ENCODE measurements at regions not wholly inside any gene's neighbourhood (a gene's known extent, or its start where the extent isn't known, plus 50 kb on each side); places are given as distances from the start of the nearest gene placed in this dataset.

DNA sequence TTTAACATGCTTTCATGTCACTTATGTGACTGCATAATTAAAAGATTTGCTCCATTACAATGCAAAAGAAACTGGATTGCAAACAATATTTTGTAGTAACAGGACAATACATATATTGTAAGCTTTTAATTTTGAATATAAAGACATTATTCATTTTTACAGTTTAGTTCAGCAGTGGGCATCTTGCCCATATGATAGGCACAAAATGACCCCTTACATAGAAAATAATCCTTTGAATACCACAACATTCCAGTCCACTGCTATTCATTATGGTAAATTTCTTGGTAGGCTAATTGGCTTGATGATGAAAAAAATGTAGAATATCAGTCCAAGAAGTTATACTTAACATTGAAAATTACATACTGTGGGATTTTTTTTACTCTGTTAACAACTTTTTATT, 74.1 kb upstream of the LAMA2 start:
- H3K4me2 ChIP-seq (ENCODE audit: low read length): no peak overlapping the region
- H2BK5ac ChIP-seq (ENCODE audit: low read depth, low read length, poor library complexity): no peak overlapping the region
- H2BK120ac ChIP-seq (ENCODE audit: insufficient read depth, low read length, poor library complexity): no peak overlapping the region
- H3K9me3 ChIP-seq (ENCODE audit: insufficient read depth, low read depth, low read length): no peaks in the 10 kb centered on the region
- H3K14ac ChIP-seq (ENCODE audit: low read length): no peak overlapping the region
- H3K36me3 ChIP-seq (ENCODE audit: control insufficient read depth in 1 of 2, insufficient read depth in 2 of 2, low read length in 2 of 2): no peaks in the 10 kb centered on the region
- H3K9ac ChIP-seq (ENCODE audit: low read length): no peak overlapping the region
- no peak overlapping the region for H2AFZ ChIP-seq (ENCODE audit: insufficient read depth, low read length, poor library complexity)
- H4K91ac ChIP-seq (ENCODE audit: low read depth, low read length): no peak overlapping the region
- H3K18ac ChIP-seq (ENCODE audit: low read length): no peak overlapping the region
- H3K23ac ChIP-seq (ENCODE audit: low read length): no peak overlapping the region
- H3K4me1 ChIP-seq (ENCODE audit: control insufficient read depth in 1 of 2, insufficient read depth in 2 of 2, low read length in 2 of 2): no peaks in the 10 kb centered on the region
- H4K12ac ChIP-seq (ENCODE audit: low read depth, low read length): no peak overlapping the region
- no peaks in the 10 kb centered on the region for H3K27me3 ChIP-seq (ENCODE audit: insufficient read depth, low read length)
- no peak overlapping the region for H3K27ac ChIP-seq (ENCODE audit: low read depth, low read length)
- no peak overlapping the region for H3K4ac ChIP-seq (ENCODE audit: low read depth, low read length)
- no peak overlapping the region for H4K8ac ChIP-seq (ENCODE audit: low read depth, low read length)
- no peak overlapping the region for H3K4me3 ChIP-seq (ENCODE audit: low read depth, low read length)
- no peak overlapping the region for H2BK12ac ChIP-seq (ENCODE audit: low read length)
- H2AK5ac ChIP-seq (ENCODE audit: low read length): no peak overlapping the region
- H3K79me2 ChIP-seq (ENCODE audit: control insufficient read depth, insufficient read depth, low read length, poor library complexity): no peaks in the 10 kb centered on the region
- H3K79me1 ChIP-seq (ENCODE audit: low read length): no peaks in the 10 kb centered on the region
- DNase-seq: no peak

GRCh38 chr6:128807577-128807976, 75.4 kb upstream of the LAMA2 start:
- Histone ChIP-seq H4K8ac (ENCODE audit: low read depth, low read length) (no peak overlapping the region), H4K12ac (ENCODE audit: low read depth, low read length) (no peak overlapping the region), H2AFZ (ENCODE audit: insufficient read depth, low read length, poor library complexity) (no peak overlapping the region), H3K9me3 (ENCODE audit: insufficient read depth, low read depth, low read length) (no peaks in the 10 kb centered on the region), H3K27me3 (ENCODE audit: insufficient read depth, low read length) (no peaks in the 10 kb centered on the region), H3K36me3 (ENCODE audit: control insufficient read depth in 1 of 2, insufficient read depth in 2 of 2, low read length in 2 of 2) (no peaks in the 10 kb centered on the region), H3K4me1 (ENCODE audit: control insufficient read depth in 1 of 2, insufficient read depth in 2 of 2, low read length in 2 of 2) (no peaks in the 10 kb centered on the region), H2AK5ac (ENCODE audit: low read length) (no peak overlapping the region), H3K18ac (ENCODE audit: low read length) (no peak overlapping the region), H3K4ac (ENCODE audit: low read depth, low read length) (no peak overlapping the region), H4K91ac (ENCODE audit: low read depth, low read length) (no peak overlapping the region), H3K4me2 (ENCODE audit: low read length) (no peak overlapping the region), H3K79me1 (ENCODE audit: low read length) (no peaks in the 10 kb centered on the region), H2BK12ac (ENCODE audit: low read length) (no peak overlapping the region), H3K4me3 (ENCODE audit: low read depth, low read length) (no peak overlapping the region), H3K14ac (ENCODE audit: low read length) (no peak overlapping the region), H3K23ac (ENCODE audit: low read length) (no peak overlapping the region), H3K79me2 (ENCODE audit: control insufficient read depth, insufficient read depth, low read length, poor library complexity) (no peaks in the 10 kb centered on the region), H2BK5ac (ENCODE audit: low read depth, low read length, poor library complexity) (no peak overlapping the region), H3K27ac (ENCODE audit: low read depth, low read length) (no peak overlapping the region), H3K9ac (ENCODE audit: low read length) (no peak overlapping the region), H2BK120ac (ENCODE audit: insufficient read depth, low read length, poor library complexity) (no peak overlapping the region)
- WGBS (ENCODE audit: extremely low coverage, insufficient coverage, insufficient read length): no CpG with 5 or more reads among the region's 2 CpGs
- peak in 1 of 2 donors; percentile 52 for DNase-seq

DNA sequence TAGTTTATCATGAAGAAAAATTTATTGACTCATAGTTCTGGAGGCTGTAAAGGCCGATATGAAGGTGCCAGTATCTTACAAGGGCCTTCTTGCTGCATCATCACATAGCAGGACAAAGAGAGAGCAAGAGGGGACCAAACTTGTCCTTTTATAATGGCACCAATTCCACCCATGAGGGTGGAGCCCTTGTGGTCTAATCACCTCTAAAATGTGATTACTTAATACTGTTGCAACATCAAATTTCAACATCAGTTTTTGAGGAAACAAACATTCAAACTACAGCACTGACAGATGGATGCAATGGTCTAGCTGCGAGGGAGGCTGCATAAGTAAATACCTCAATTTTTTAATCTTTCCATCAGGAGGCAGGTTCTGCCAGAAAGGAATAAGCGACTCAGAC, 76.7 kb upstream of the LAMA2 start:
- no peak overlapping the region for H2BK5ac ChIP-seq (ENCODE audit: low read depth, low read length, poor library complexity)
- no peaks in the 10 kb centered on the region for H3K4me1 ChIP-seq (ENCODE audit: control insufficient read depth in 1 of 2, insufficient read depth in 2 of 2, low read length in 2 of 2)
- H3K27ac ChIP-seq (ENCODE audit: low read depth, low read length): no peak overlapping the region
- no peaks in the 10 kb centered on the region for H3K9me3 ChIP-seq (ENCODE audit: insufficient read depth, low read depth, low read length)
- peak; percentile 85 to 98 for DNase-seq
- H3K79me1 ChIP-seq (ENCODE audit: low read length): no peaks in the 10 kb centered on the region
- no peak overlapping the region for H3K23ac ChIP-seq (ENCODE audit: low read length)
- no peak overlapping the region for H3K18ac ChIP-seq (ENCODE audit: low read length)
- H3K27me3 ChIP-seq (ENCODE audit: insufficient read depth, low read length): no peaks in the 10 kb centered on the region
- H2AFZ ChIP-seq (ENCODE audit: insufficient read depth, low read length, poor library complexity): no peak overlapping the region
- H2BK120ac ChIP-seq (ENCODE audit: insufficient read depth, low read length, poor library complexity): no peak overlapping the region
- no peak overlapping the region for H3K9ac ChIP-seq (ENCODE audit: low read length)
- H3K14ac ChIP-seq (ENCODE audit: low read length): no peak overlapping the region
- no peak overlapping the region for H3K4ac ChIP-seq (ENCODE audit: low read depth, low read length)
- H2AK5ac ChIP-seq (ENCODE audit: low read length): no peak overlapping the region
- no peak overlapping the region for H2BK12ac ChIP-seq (ENCODE audit: low read length)
- H4K8ac ChIP-seq (ENCODE audit: low read depth, low read length): no peak overlapping the region
- H3K4me3 ChIP-seq (ENCODE audit: low read depth, low read length): no peak overlapping the region
- no peak overlapping the region for H4K12ac ChIP-seq (ENCODE audit: low read depth, low read length)
- H3K36me3 ChIP-seq (ENCODE audit: control insufficient read depth in 1 of 2, insufficient read depth in 2 of 2, low read length in 2 of 2): no peaks in the 10 kb centered on the region
- H3K79me2 ChIP-seq (ENCODE audit: control insufficient read depth, insufficient read depth, low read length, poor library complexity): no peaks in the 10 kb centered on the region
- no peak overlapping the region for H3K4me2 ChIP-seq (ENCODE audit: low read length)
- H4K91ac ChIP-seq (ENCODE audit: low read depth, low read length): no peak overlapping the region
- WGBS (ENCODE audit: extremely low coverage, insufficient coverage, insufficient read length): no CpG with 5 or more reads among the region's 3 CpGs

DNA sequence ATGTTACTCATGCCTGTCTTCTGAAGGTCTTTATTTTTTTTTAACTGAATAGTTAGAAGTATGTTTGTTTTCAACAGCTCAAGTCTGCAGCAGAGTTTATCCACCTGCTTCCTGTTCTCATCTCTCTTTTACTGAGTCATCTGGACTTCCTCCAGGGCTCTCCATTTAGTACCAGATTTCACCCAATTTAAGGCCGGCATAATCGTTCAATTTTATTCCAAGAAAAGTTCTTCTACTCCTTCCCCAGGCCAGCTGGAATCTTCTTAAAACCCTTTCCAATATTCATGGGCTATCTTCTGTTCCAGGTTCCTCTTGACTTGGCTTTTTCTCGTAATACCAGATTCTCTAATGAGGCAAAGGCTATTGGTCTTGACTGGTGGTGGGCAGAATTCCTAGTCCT, 79.0 kb upstream of the LAMA2 start:
- no peak overlapping the region for H2AFZ ChIP-seq (ENCODE audit: insufficient read depth, low read length, poor library complexity)
- H3K4ac ChIP-seq (ENCODE audit: low read depth, low read length): no peak overlapping the region
- no peaks in the 10 kb centered on the region for H3K4me1 ChIP-seq (ENCODE audit: control insufficient read depth in 1 of 2, insufficient read depth in 2 of 2, low read length in 2 of 2)
- H3K4me3 ChIP-seq (ENCODE audit: low read depth, low read length): no peak overlapping the region
- WGBS (ENCODE audit: extremely low coverage, insufficient coverage, insufficient read length): no CpG with 5 or more reads among the region's 3 CpGs
- H2AK5ac ChIP-seq (ENCODE audit: low read length): no peak overlapping the region
- no peak overlapping the region for H3K23ac ChIP-seq (ENCODE audit: low read length)
- no peak overlapping the region for H4K8ac ChIP-seq (ENCODE audit: low read depth, low read length)
- no peak overlapping the region for H2BK120ac ChIP-seq (ENCODE audit: insufficient read depth, low read length, poor library complexity)
- no peak overlapping the region for H3K27ac ChIP-seq (ENCODE audit: low read depth, low read length)
- no peak overlapping the region for H3K14ac ChIP-seq (ENCODE audit: low read length)
- no peaks in the 10 kb centered on the region for H3K9me3 ChIP-seq (ENCODE audit: insufficient read depth, low read depth, low read length)
- H3K27me3 ChIP-seq (ENCODE audit: insufficient read depth, low read length): no peaks in the 10 kb centered on the region
- H3K9ac ChIP-seq (ENCODE audit: low read length): no peak overlapping the region
- H3K4me2 ChIP-seq (ENCODE audit: low read length): no peak overlapping the region
- H2BK5ac ChIP-seq (ENCODE audit: low read depth, low read length, poor library complexity): no peak overlapping the region
- H3K36me3 ChIP-seq (ENCODE audit: control insufficient read depth in 1 of 2, insufficient read depth in 2 of 2, low read length in 2 of 2): no peaks in the 10 kb centered on the region
- H2BK12ac ChIP-seq (ENCODE audit: low read length): no peak overlapping the region
- no peaks in the 10 kb centered on the region for H3K79me2 ChIP-seq (ENCODE audit: control insufficient read depth, insufficient read depth, low read length, poor library complexity)
- no peak overlapping the region for H4K91ac ChIP-seq (ENCODE audit: low read depth, low read length)
- no peaks in the 10 kb centered on the region for H3K79me1 ChIP-seq (ENCODE audit: low read length)
- H3K18ac ChIP-seq (ENCODE audit: low read length): no peak overlapping the region
- H4K12ac ChIP-seq (ENCODE audit: low read depth, low read length): no peak overlapping the region
- DNase-seq: no peak

- no peak overlapping the region for H3K14ac ChIP-seq (ENCODE audit: low read length)
- no peaks in the 10 kb centered on the region for H3K79me2 ChIP-seq (ENCODE audit: control insufficient read depth, insufficient read depth, low read length, poor library complexity)
- DNase-seq: no peak
- H4K91ac ChIP-seq (ENCODE audit: low read depth, low read length): no peak overlapping the region
- H4K8ac ChIP-seq (ENCODE audit: low read depth, low read length): no peak overlapping the region
- no peak overlapping the region for H2AFZ ChIP-seq (ENCODE audit: insufficient read depth, low read length, poor library complexity)
- no peak overlapping the region for H2BK120ac ChIP-seq (ENCODE audit: insufficient read depth, low read length, poor library complexity)
- no peaks in the 10 kb centered on the region for H3K9me3 ChIP-seq (ENCODE audit: insufficient read depth, low read depth, low read length)
- no peak overlapping the region for H2BK5ac ChIP-seq (ENCODE audit: low read depth, low read length, poor library complexity)
- no peaks in the 10 kb centered on the region for H3K27me3 ChIP-seq (ENCODE audit: insufficient read depth, low read length)
- no peak overlapping the region for H3K9ac ChIP-seq (ENCODE audit: low read length)
- no peak overlapping the region for H3K4ac ChIP-seq (ENCODE audit: low read depth, low read length)
- no peak overlapping the region for H3K18ac ChIP-seq (ENCODE audit: low read length)
- no peak overlapping the region for H2BK12ac ChIP-seq (ENCODE audit: low read length)
- H4K12ac ChIP-seq (ENCODE audit: low read depth, low read length): no peak overlapping the region
- H3K4me1 ChIP-seq (ENCODE audit: control insufficient read depth in 1 of 2, insufficient read depth in 2 of 2, low read length in 2 of 2): no peaks in the 10 kb centered on the region
- H3K79me1 ChIP-seq (ENCODE audit: low read length): no peaks in the 10 kb centered on the region
- H3K4me2 ChIP-seq (ENCODE audit: low read length): no peak overlapping the region
- no peak overlapping the region for H3K27ac ChIP-seq (ENCODE audit: low read depth, low read length)
- no peak overlapping the region for H2AK5ac ChIP-seq (ENCODE audit: low read length)
- H3K4me3 ChIP-seq (ENCODE audit: low read depth, low read length): no peak overlapping the region
- no peak overlapping the region for H3K23ac ChIP-seq (ENCODE audit: low read length)
- H3K36me3 ChIP-seq (ENCODE audit: control insufficient read depth in 1 of 2, insufficient read depth in 2 of 2, low read length in 2 of 2): no peaks in the 10 kb centered on the region
Observed at GRCh38 chr6:128801621-128802020, 81.3 kb upstream of the LAMA2 start.
